Activated CD8-positive, alpha-beta T cell treated with anti-CD3 and anti-CD28 coated beads for 36 hours (primary cell): ENCODE measurements at regions not wholly inside any gene's neighbourhood (a gene's known extent, or its start where the extent isn't known, plus 50 kb on each side); places are given as distances from the start of the nearest gene placed in this dataset.

Experiments
- ATAC-seq: fragments of 200-7000 bp; cut with Tn5 transposase; one replicate; pipeline ENCODE4 v1.10.0; 2021; ENCODE audit warnings: mild to moderate bottlenecking, moderate library complexity
- CTCF ChIA-PET: fragments of 350-600 bp; sonication (Branson Sonifier 250); formaldehyde crosslinking; loops from one replicate; lab custom pipeline; 2021; ENCODE audit warnings: antibody characterized with exemption; lab: Charles Lee
- POLR2A ChIA-PET: fragments of 350-600 bp; sonication (Branson Sonifier 250); formaldehyde crosslinking; loops from one replicate; lab custom pipeline; 2021; ENCODE audit warnings: antibody characterized with exemption; lab: Charles Lee
- DNase-seq: peaks from one replicate; pipeline ENCODE4 v3.0.0-alpha.2; 2020
- H3K27ac Mint-ChIP-seq: one replicate; pipeline ENCODE4 v1.8.0; 2021; ENCODE audit warnings: mild to moderate bottlenecking, mixed read lengths
- H3K27me3 Mint-ChIP-seq: one replicate; pipeline ENCODE4 v1.8.0; 2021; ENCODE audit warnings: mixed read lengths
- H3K36me3 Mint-ChIP-seq: one replicate; pipeline ENCODE4 v1.8.0; 2021; ENCODE audit warnings: low read depth, mixed read lengths
- H3K4me1 Mint-ChIP-seq: one replicate; pipeline ENCODE4 v1.8.0; 2021; ENCODE audit warnings: low read depth, mixed read lengths
- H3K4me3 Mint-ChIP-seq: one replicate; pipeline ENCODE4 v1.8.0; 2021; ENCODE audit warnings: mild to moderate bottlenecking, moderate library complexity, mixed read lengths
- H3K9me3 Mint-ChIP-seq: one replicate; pipeline ENCODE4 v1.8.0; 2021; ENCODE audit warnings: mixed read lengths
- intact Hi-C: fragments of 100-400 bp; cut with micrococcal nuclease; formaldehyde crosslinking; loops from one replicate; pipeline ENCODE4 v1.10.0; 2022
- TF ChIP-seq, protein P1 (sequence below): fragments of 200-600 bp; IDR thresholded peaks from one replicate; pipeline ENCODE4 v1.8.0; 2022; ENCODE audit warnings: antibody characterized with exemption, mild to moderate bottlenecking

GRCh38 chr4:151998723-151999122 lies 237.9 kb upstream of the GATB start:
- H3K27me3 Mint-ChIP-seq, result no peaks in the 10 kb centered on the region
- no peak for DNase-seq
- no peaks in the 10 kb centered on the region for H3K36me3 Mint-ChIP-seq
- H3K4me1 Mint-ChIP-seq, result peaks cover 13% of the 10 kb centered on the region
- POLR2A ChIA-PET, result no interaction called here
- intact Hi-C loops, result no loop called here
- ATAC-seq, result no peak
- CTCF ChIA-PET, result no interaction called here
- no peak overlapping the region for H3K4me3 Mint-ChIP-seq
- no peak overlapping the region for H3K27ac Mint-ChIP-seq
- TF ChIP-seq, protein P1, sequence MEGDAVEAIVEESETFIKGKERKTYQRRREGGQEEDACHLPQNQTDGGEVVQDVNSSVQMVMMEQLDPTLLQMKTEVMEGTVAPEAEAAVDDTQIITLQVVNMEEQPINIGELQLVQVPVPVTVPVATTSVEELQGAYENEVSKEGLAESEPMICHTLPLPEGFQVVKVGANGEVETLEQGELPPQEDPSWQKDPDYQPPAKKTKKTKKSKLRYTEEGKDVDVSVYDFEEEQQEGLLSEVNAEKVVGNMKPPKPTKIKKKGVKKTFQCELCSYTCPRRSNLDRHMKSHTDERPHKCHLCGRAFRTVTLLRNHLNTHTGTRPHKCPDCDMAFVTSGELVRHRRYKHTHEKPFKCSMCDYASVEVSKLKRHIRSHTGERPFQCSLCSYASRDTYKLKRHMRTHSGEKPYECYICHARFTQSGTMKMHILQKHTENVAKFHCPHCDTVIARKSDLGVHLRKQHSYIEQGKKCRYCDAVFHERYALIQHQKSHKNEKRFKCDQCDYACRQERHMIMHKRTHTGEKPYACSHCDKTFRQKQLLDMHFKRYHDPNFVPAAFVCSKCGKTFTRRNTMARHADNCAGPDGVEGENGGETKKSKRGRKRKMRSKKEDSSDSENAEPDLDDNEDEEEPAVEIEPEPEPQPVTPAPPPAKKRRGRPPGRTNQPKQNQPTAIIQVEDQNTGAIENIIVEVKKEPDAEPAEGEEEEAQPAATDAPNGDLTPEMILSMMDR, result no peak
- H3K9me3 Mint-ChIP-seq, result no peaks in the 10 kb centered on the region

- H3K9me3 Mint-ChIP-seq, result peaks cover 1% of the 10 kb centered on the region
- H3K4me3 Mint-ChIP-seq, result no peak overlapping the region
- H3K27ac Mint-ChIP-seq, result no peak overlapping the region
- TF ChIP-seq, protein P1, result no peak
- ChIA-PET POLR2A (no interaction called here), CTCF (no interaction called here)
- intact Hi-C loops, result no loop called here
- ATAC-seq (peak; percentile 30), DNase-seq (no peak)
- H3K4me1 Mint-ChIP-seq, result peaks cover 17% of the 10 kb centered on the region
- no peaks in the 10 kb centered on the region for H3K36me3 Mint-ChIP-seq
- H3K27me3 Mint-ChIP-seq, result no peaks in the 10 kb centered on the region
Measured at GRCh38 chr4:151997461-151997860, 236.7 kb upstream of the GATB start.

DNA sequence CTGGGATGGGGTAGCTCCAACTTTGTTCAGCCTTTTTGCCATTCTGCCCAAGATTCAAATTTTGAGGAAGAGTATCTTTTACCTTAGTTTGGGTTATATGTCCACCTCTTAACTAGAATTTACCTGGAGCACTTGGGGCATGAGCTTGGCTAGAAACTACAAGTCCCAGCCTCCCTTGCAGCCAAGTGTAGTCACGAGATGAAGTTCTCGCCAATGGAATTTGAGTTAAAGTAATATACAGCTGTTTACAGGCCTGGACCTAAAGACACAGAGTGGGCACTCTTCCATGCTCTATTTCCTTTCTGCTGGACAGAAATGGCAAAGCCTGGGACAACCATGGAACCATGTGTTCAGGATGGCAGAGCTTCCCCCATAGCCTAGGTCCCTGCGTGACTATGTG lies 233.6 kb upstream of the GATB start:
- POLR2A ChIA-PET, result interaction anchor here (1.0 kb wide), 1 partner anchor 194 kb away, joined by 3 read pairs; no protein-coding TSS in a partner anchor
- Mint-ChIP-seq H3K36me3 (no peaks in the 10 kb centered on the region), H3K9me3 (peaks cover 1% of the 10 kb centered on the region), H3K4me1 (peaks cover 47% of the 10 kb centered on the region), H3K27me3 (no peaks in the 10 kb centered on the region), H3K27ac (no peak overlapping the region), H3K4me3 (no peak overlapping the region)
- no peak for DNase-seq
- TF ChIP-seq, protein P1, result no peak
- CTCF ChIA-PET, result no interaction called here
- no peak for ATAC-seq
- intact Hi-C loops, result no loop called here

DNA sequence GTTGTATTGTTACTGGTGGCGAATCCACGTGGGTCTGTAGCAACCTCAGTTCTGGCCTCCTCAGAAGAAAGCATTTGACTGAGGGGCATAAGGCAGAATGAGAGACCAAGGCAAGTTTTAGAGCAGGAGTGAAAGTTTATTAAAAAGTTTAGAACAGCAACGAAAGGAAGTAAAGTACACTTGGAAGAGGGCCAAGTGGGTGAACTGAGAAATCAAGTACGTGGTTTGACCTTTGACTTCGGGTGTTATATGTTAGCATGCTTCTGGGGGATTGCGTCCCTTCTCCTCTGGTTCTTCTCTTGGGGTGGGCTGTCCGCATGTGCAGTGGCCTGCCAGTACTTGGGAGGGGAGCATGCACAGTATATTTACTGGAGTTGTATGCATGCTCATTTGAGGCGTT lies 232.7 kb upstream of the GATB start:
- DNase-seq, result peak; percentile 19
- peaks cover 1% of the 10 kb centered on the region for H3K9me3 Mint-ChIP-seq
- peak; percentile 40 for ATAC-seq
- no peaks in the 10 kb centered on the region for H3K36me3 Mint-ChIP-seq
- TF ChIP-seq, protein P1, result no peak
- no peak overlapping the region for H3K27ac Mint-ChIP-seq
- POLR2A ChIA-PET, result no interaction called here
- no peaks in the 10 kb centered on the region for H3K27me3 Mint-ChIP-seq
- intact Hi-C loops, result no loop called here
- no peak overlapping the region for H3K4me3 Mint-ChIP-seq
- CTCF ChIA-PET, result no interaction called here
- peaks cover 47% of the 10 kb centered on the region for H3K4me1 Mint-ChIP-seq

- intact Hi-C loops, result no loop called here
- Mint-ChIP-seq H3K4me3 (no peak overlapping the region), H3K27ac (no peak overlapping the region), H3K4me1 (peaks cover 47% of the 10 kb centered on the region), H3K27me3 (no peaks in the 10 kb centered on the region), H3K36me3 (no peaks in the 10 kb centered on the region), H3K9me3 (peaks cover 1% of the 10 kb centered on the region)
- ATAC-seq (no peak), DNase-seq (no peak)
- ChIA-PET POLR2A (no interaction called here), CTCF (no interaction called here)
- TF ChIP-seq, protein P1, result no peak
Measured at GRCh38 chr4:151992332-151993154, 231.7 kb upstream of the GATB start.
